IMR-90 (cell line): ENCODE measurements at regions not wholly inside any gene's neighbourhood (a gene's known extent, or its start where the extent isn't known, plus 50 kb on each side); places are given as distances from the start of the nearest gene placed in this dataset.

Experiments used
- ATAC-seq: fragments of 200-7000 bp; cut with Tn5 transposase; 2 replicates; pipeline ENCODE4 v1.9.1; 2020; ENCODE audit warnings: low read depth, mild to moderate bottlenecking, moderate library complexity
- BruUV-seq: library from RNA; stranded (reverse); fragments of 400-500 nt; replicated peaks from 2 replicates; lab custom pipeline; 2021; lab: Mats Ljungman, UMichigan
- CTCF ChIA-PET: fragments of 300-600 bp; formaldehyde crosslinking; extraction: SDS; loops from one replicate; lab custom pipeline; 2021; ENCODE audit warnings: antibody characterized with exemption; lab: Yijun Ruan, JAX
- POLR2A ChIA-PET: fragments of 300-600 bp; sonication (Branson Sonifier 250); formaldehyde crosslinking; loops from one replicate; lab custom pipeline; 2022; ENCODE audit warnings: antibody characterized with exemption; ENCODE audit not compliant: unreplicated experiment; lab: Charles Lee
- DNase-seq: peaks from one replicate; pipeline ENCODE4 v3.0.0; 2013
- H2AFZ ChIP-seq: replicated peaks from 2 replicates; pipeline ENCODE3; 2013; ENCODE audit warnings: low read length, mild to moderate bottlenecking; ENCODE audit not compliant: poor library complexity
- H2AK5ac ChIP-seq: 2 replicates; pipeline ENCODE4 v1.6.1; 2013; ENCODE audit warnings: low read depth, low read length, inconsistent platforms
- H2AK9ac ChIP-seq: replicated peaks from 2 replicates; pipeline ENCODE3; 2013; ENCODE audit warnings: mild to moderate bottlenecking, low read depth, low read length, moderate library complexity; ENCODE audit not compliant: poor library complexity
- H2BK120ac ChIP-seq: 2 replicates; pipeline ENCODE4 v1.6.1; 2013; ENCODE audit warnings: low read depth, low read length, inconsistent platforms
- H2BK15ac ChIP-seq: 3 replicates; pipeline ENCODE4 v1.6.1; 2013; ENCODE audit warnings: low read depth, low read length, inconsistent platforms
- H2BK20ac ChIP-seq: 2 replicates; pipeline ENCODE4 v1.6.1; 2013; ENCODE audit warnings: low read depth, mild to moderate bottlenecking, inconsistent platforms, low read length, moderate library complexity
- H2BK5ac ChIP-seq: 2 replicates; pipeline ENCODE4 v1.6.1; 2013; ENCODE audit warnings: mild to moderate bottlenecking, low read depth, low read length, inconsistent platforms; ENCODE audit not compliant: poor library complexity, severe bottlenecking
- H3K14ac ChIP-seq: replicated peaks from 2 replicates; pipeline ENCODE4 v1.6.1; 2013; ENCODE audit warnings: low read depth, low read length, inconsistent platforms
- H3K18ac ChIP-seq: 2 replicates; pipeline ENCODE4 v1.6.1; 2013; ENCODE audit warnings: low read depth, low read length, control low read depth
- H3K23ac ChIP-seq: 2 replicates; pipeline ENCODE4 v1.6.1; 2013; ENCODE audit warnings: low read depth, low read length, inconsistent platforms
- H3K27ac ChIP-seq: 2 replicates; pipeline ENCODE4 v1.5.1; 2013; ENCODE audit warnings: mild to moderate bottlenecking, control low read depth, low read length; ENCODE audit not compliant: insufficient read depth
- H3K27me3 ChIP-seq: 2 replicates; pipeline ENCODE4 v1.6.1; 2013; ENCODE audit warnings: low read length; ENCODE audit not compliant: control insufficient read depth, insufficient read depth
- H3K36me3 ChIP-seq: 2 replicates; pipeline ENCODE4 v1.6.1; 2013; ENCODE audit warnings: low read length, mixed read lengths; ENCODE audit not compliant: control insufficient read depth, insufficient read depth
- H3K4ac ChIP-seq: 2 replicates; pipeline ENCODE4 v1.6.1; 2013; ENCODE audit warnings: low read depth, low read length, inconsistent platforms
- H3K4me1 ChIP-seq: 2 replicates; pipeline ENCODE4 v1.6.1; 2013; ENCODE audit warnings: low read length, mixed read lengths; ENCODE audit not compliant: control insufficient read depth, insufficient read depth
- H3K4me2 ChIP-seq: 2 replicates; pipeline ENCODE4 v1.6.1; 2013; ENCODE audit warnings: low read depth, mild to moderate bottlenecking, control low read depth, low read length, moderate library complexity
- H3K4me3 ChIP-seq: 2 replicates; pipeline ENCODE4 v1.5.1; 2013; ENCODE audit warnings: low read depth, mild to moderate bottlenecking, control low read depth, low read length, moderate library complexity; ENCODE audit not compliant: insufficient read depth
- H3K56ac ChIP-seq: 2 replicates; pipeline ENCODE4 v1.6.1; 2013; ENCODE audit warnings: low read length, inconsistent platforms; ENCODE audit not compliant: insufficient read depth; ENCODE audit errors: extremely low read depth
- H3K79me1 ChIP-seq, 2 experiments: 2 replicates each; pipeline ENCODE4 v1.6.1; 2013; ENCODE audit warnings: low read length in 2 of 2, inconsistent platforms in 1 of 2, low read depth in 1 of 2
- H3K9ac ChIP-seq: 2 replicates; pipeline ENCODE4 v1.6.1; 2013; ENCODE audit warnings: low read depth, low read length, control low read depth
- H3K9me1 ChIP-seq: 2 replicates; pipeline ENCODE4 v1.6.1; 2013; ENCODE audit warnings: low read length, inconsistent platforms; ENCODE audit not compliant: insufficient read depth
- H3K9me3 ChIP-seq: 2 replicates; pipeline ENCODE4 v1.6.1; 2013; ENCODE audit warnings: low read length; ENCODE audit not compliant: control insufficient read depth, insufficient read depth
- H4K20me1 ChIP-seq: 2 replicates; pipeline ENCODE4 v1.6.1; 2013; ENCODE audit warnings: low read length, inconsistent platforms; ENCODE audit not compliant: insufficient read depth
- H4K5ac ChIP-seq: 2 replicates; pipeline ENCODE4 v1.6.1; 2013; ENCODE audit warnings: mild to moderate bottlenecking, low read depth, low read length, control low read depth
- H4K8ac ChIP-seq, 2 experiments: 2 replicates each; pipeline ENCODE4 v1.6.1; 2013; ENCODE audit warnings: low read depth in 2 of 2, low read length in 2 of 2, control low read depth in 1 of 2, inconsistent platforms in 1 of 2
- H4K91ac ChIP-seq: 2 replicates; pipeline ENCODE4 v1.6.1; 2013; ENCODE audit warnings: low read depth, low read length, inconsistent platforms; ENCODE audit not compliant: insufficient read depth
- BHLHE40 ChIP-seq: fragments of 150-350 bp; IDR thresholded peaks from 2 replicates; pipeline ENCODE4 v1.6.1; 2016; ENCODE audit warnings: mild to moderate bottlenecking, low read depth, low read length
- CEBPB ChIP-seq: IDR thresholded peaks from 2 replicates; pipeline ENCODE4 v1.6.1; 2012; ENCODE audit warnings: low read depth, low read length, improper control_type of control experiment
- CHD1 ChIP-seq: IDR thresholded peaks from 2 replicates; pipeline ENCODE4 v1.6.1; 2012; ENCODE audit warnings: low read depth, low read length, improper control_type of control experiment
- CTCF ChIP-seq: conservative IDR thresholded peaks from 2 replicates; pipeline ENCODE4 v1.5.1; 2012; ENCODE audit warnings: mild to moderate bottlenecking, low read depth, low read length, improper control_type of control experiment
- ELK1 ChIP-seq: fragments of 150-350 bp; IDR thresholded peaks from 2 replicates; pipeline ENCODE4 v1.6.1; 2016; ENCODE audit warnings: low read depth, mild to moderate bottlenecking, low read length, moderate library complexity, borderline replicate concordance
- FOS ChIP-seq: fragments of 150-350 bp; IDR thresholded peaks from 2 replicates; pipeline ENCODE4 v1.6.1; 2016; ENCODE audit warnings: low read depth, low read length
- MAFK ChIP-seq: IDR thresholded peaks from 2 replicates; pipeline ENCODE4 v1.6.1; 2012; ENCODE audit warnings: low read depth, low read length, improper control_type of control experiment
- MAZ ChIP-seq: IDR thresholded peaks from 2 replicates; pipeline ENCODE4 v1.6.1; 2012; ENCODE audit warnings: low read depth, mild to moderate bottlenecking, low read length, improper control_type of control experiment, moderate library complexity, borderline replicate concordance
- MXI1 ChIP-seq: IDR thresholded peaks from 2 replicates; pipeline ENCODE4 v1.6.1; 2012; ENCODE audit warnings: low read depth, mild to moderate bottlenecking, low read length, moderate library complexity, borderline replicate concordance
- NFE2L2 ChIP-seq: fragments of 150-350 bp; IDR thresholded peaks from 2 replicates; pipeline ENCODE4 v1.6.1; 2016; ENCODE audit warnings: low read depth, mild to moderate bottlenecking, low read length
- POLR2A ChIP-seq: IDR thresholded peaks from 2 replicates; pipeline ENCODE4 v1.6.1; 2012; ENCODE audit warnings: mild to moderate bottlenecking, low read depth, low read length
- RFX5 ChIP-seq: IDR thresholded peaks from 2 replicates; pipeline ENCODE4 v1.8.0; 2012; ENCODE audit warnings: low read depth, mild to moderate bottlenecking, low read length, moderate library complexity
- SMC3 ChIP-seq: fragments of 150-350 bp; IDR thresholded peaks from 2 replicates; pipeline ENCODE4 v1.6.1; 2016; ENCODE audit warnings: low read depth, mild to moderate bottlenecking, antibody characterized with exemption, low read length, moderate library complexity
- WGBS, 2 experiments: methylation state at CpG; one replicate each; pipeline versions ENCODE4 v1.1.5 to v1.1.7; 2013; ENCODE audit warnings: missing lambda C conversion rate in 2 of 2; ENCODE audit not compliant: insufficient read length in 1 of 2; ENCODE audit errors: extremely low coverage in 2 of 2; 5-methylcytosine and 5-hydroxymethylcytosine counted together
- dilution Hi-C: fragments of 300-500 bp; cut with HindIII; formaldehyde crosslinking; loops from one replicate; pipeline ENCODE4 v1.14.3; 2018; ENCODE audit warnings: low sequenced_read_pairs; ENCODE audit not compliant: unreplicated experiment
- in situ Hi-C: fragments of 300-500 bp; cut with MboI; formaldehyde crosslinking; loops from 3 replicates; pipeline ENCODE4 v1.14.3; 2019; ENCODE audit warnings: low sequenced_read_pairs, inconsistent platforms, mixed read lengths
- intact Hi-C: fragments of 100-400 bp; cut with micrococcal nuclease; formaldehyde crosslinking; loops from 2 replicates; pipeline ENCODE4 v1.10.0; 2022
- TF ChIP-seq, protein P1 (sequence below): fragments of 150-350 bp; IDR thresholded peaks from 2 replicates; pipeline ENCODE4 v1.6.1; 2017; ENCODE audit warnings: mild to moderate bottlenecking, antibody characterized with exemption, low read length, low read depth

- H3K27ac ChIP-seq, result no peak overlapping the region
- no peaks in the 10 kb centered on the region for H3K36me3 ChIP-seq
- no peak overlapping the region for H2BK20ac ChIP-seq
- no peak overlapping the region for H3K56ac ChIP-seq
- no peaks in the 10 kb centered on the region for H3K27me3 ChIP-seq
- no peak for ATAC-seq
- H3K9ac ChIP-seq, result no peak overlapping the region
- no peak overlapping the region for H3K14ac ChIP-seq
- no peak overlapping the region for H4K5ac ChIP-seq
- no peak overlapping the region for H3K4me2 ChIP-seq
- no peak overlapping the region for H3K4me3 ChIP-seq
- no peak overlapping the region for H2BK120ac ChIP-seq
- POLR2A ChIA-PET, result no interaction called here
- peaks cover 5% of the 10 kb centered on the region; the same call in 1 of the 2 replicates for H3K9me3 ChIP-seq
- no peak overlapping the region for H4K91ac ChIP-seq
- no peak overlapping the region for H2AK9ac ChIP-seq
- no peak overlapping the region for H3K4ac ChIP-seq
- H2AK5ac ChIP-seq, result no peak overlapping the region
- H2BK15ac ChIP-seq, result no peak overlapping the region
- no peaks in the 10 kb centered on the region for H4K20me1 ChIP-seq
- WGBS, 2 experiments, result 40% methylated on average over 1 of the region's 9 CpGs; no CpG with 5 or more reads in 1 of the 2 experiments
- TF ChIP-seq MAZ (no peak), CHD1 (no peak), MAFK (no peak), CEBPB (no peak), RFX5 (no peak), SMC3 (no peak), CTCF (no peak), NFE2L2 (no peak), POLR2A (no peak), ELK1 (no peak), FOS (no peak), BHLHE40 (no peak), MXI1 (no peak)
- TF ChIP-seq, protein P1, sequence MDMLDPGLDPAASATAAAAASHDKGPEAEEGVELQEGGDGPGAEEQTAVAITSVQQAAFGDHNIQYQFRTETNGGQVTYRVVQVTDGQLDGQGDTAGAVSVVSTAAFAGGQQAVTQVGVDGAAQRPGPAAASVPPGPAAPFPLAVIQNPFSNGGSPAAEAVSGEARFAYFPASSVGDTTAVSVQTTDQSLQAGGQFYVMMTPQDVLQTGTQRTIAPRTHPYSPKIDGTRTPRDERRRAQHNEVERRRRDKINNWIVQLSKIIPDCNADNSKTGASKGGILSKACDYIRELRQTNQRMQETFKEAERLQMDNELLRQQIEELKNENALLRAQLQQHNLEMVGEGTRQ, result no peak
- DNase-seq, result no peak
- no peak overlapping the region for H3K18ac ChIP-seq
- no peak overlapping the region for H2AFZ ChIP-seq
- intact Hi-C loops (no loop called here), in situ Hi-C loops (no loop called here), dilution Hi-C loops (no loop called here)
- no peaks in the 10 kb centered on the region for H3K4me1 ChIP-seq
- no peak overlapping the region for H3K23ac ChIP-seq
- no peaks in the 10 kb centered on the region for H3K9me1 ChIP-seq
- H2BK5ac ChIP-seq, result no peak overlapping the region
- no peak overlapping the region for H4K8ac ChIP-seq
- CTCF ChIA-PET, result no interaction called here
- BruUV-seq, result no TSS peak
- no peaks in the 10 kb centered on the region for H3K79me1 ChIP-seq
These were observed 298.9 kb downstream of the TMEM38B start for GRCh38 chr9:105993116-105993854.
